ENCODE measurements at regions not wholly inside any gene's neighbourhood (a gene's known extent, or its start where the extent isn't known, plus 50 kb on each side); places are given as distances from the start of the nearest gene placed in this dataset.

- ATAC-seq (no peak), DNase-seq (ENCODE audit: low spot score) (no peak)
- no peak for TF ChIP-seq ZNF114 (CRISPR knock-in tag; IDR thresholded peaks at IDR 0.05)
- no peak for TF ChIP-seq CTCF (conservative IDR thresholded peaks at IDR 0.05; ENCODE audit: low read depth in 2 of 2)
- no peak for TF ChIP-seq ETS1 (IDR thresholded peaks at IDR 0.05)
- TF ChIP-seq ZNF462 (CRISPR knock-in tag; IDR thresholded peaks at IDR 0.05): no peak
- no peak for TF ChIP-seq POLR2AphosphoS5 (IDR thresholded peaks at IDR 0.05; ENCODE audit: low read depth)
- no peak for TF ChIP-seq EZH2phosphoT487 (IDR thresholded peaks at IDR 0.05; ENCODE audit: unreplicated experiment)
- no peak for TF ChIP-seq ZNF331 (CRISPR knock-in tag; IDR thresholded peaks at IDR 0.05; ENCODE audit: low read depth)
- no peak for TF ChIP-seq REST (IDR thresholded peaks at IDR 0.05; ENCODE audit: unreplicated experiment)
- TF ChIP-seq STAT1 (IDR thresholded peaks at IDR 0.05; ENCODE audit: unreplicated experiment): no peak
- TF ChIP-seq CREB1 (CRISPR knock-in tag; IDR thresholded peaks at IDR 0.05; ENCODE audit: low read depth): no peak
- no peak for TF ChIP-seq NANOG (IDR thresholded peaks at IDR 0.05; ENCODE audit: borderline replicate concordance)
- TF ChIP-seq EZH2 (IDR thresholded peaks at IDR 0.05; ENCODE audit: low read depth, unreplicated experiment): no peak
- no peak for TF ChIP-seq JUNB (IDR thresholded peaks at IDR 0.05; ENCODE audit: unreplicated experiment)
- Mint-ChIP-seq H3K4me3 (no peak overlapping the region), H3K27ac (no peak overlapping the region), H3K27me3 (ENCODE audit: insufficient read depth, low read depth, poor library complexity) (peaks cover 22% of the 10 kb centered on the region), H3K9me3 (peaks cover 71% of the 10 kb centered on the region), H3K36me3 (ENCODE audit: low read depth) (peaks cover 39% of the 10 kb centered on the region), H3K4me1 (no peaks in the 10 kb centered on the region)
- no peaks in the 10 kb centered on the region for H3F3A ChIP-seq (replicated peaks; ENCODE audit: low read depth)
- H3K4me3 ChIP-seq: no peak overlapping the region
- no peaks in the 10 kb centered on the region for H3K9me2 ChIP-seq (ENCODE audit: insufficient read depth)
- H3K4me1 ChIP-seq (ENCODE audit: insufficient read depth): no peaks in the 10 kb centered on the region
- no peaks in the 10 kb centered on the region for H4K20me1 ChIP-seq (replicated peaks; ENCODE audit: insufficient read depth)
- no peak overlapping the region for H2AFZ ChIP-seq
- H3K4me2 ChIP-seq: no peak overlapping the region
- H3K79me2 ChIP-seq (replicated peaks; ENCODE audit: insufficient read depth): no peaks in the 10 kb centered on the region
- H3K36me3 ChIP-seq (ENCODE audit: insufficient read depth): no peaks in the 10 kb centered on the region
- no peaks in the 10 kb centered on the region for H3K27me3 ChIP-seq (ENCODE audit: insufficient read depth)
- no peak overlapping the region for H3K27ac ChIP-seq (ENCODE audit: low read depth)
These were observed 219.2 kb downstream of the TMEM121 start for GRCh38 chr14:105745433-105746123.
